K562 (cell line): ENCODE measurements at regions not wholly inside any gene's neighbourhood (a gene's known extent, or its start where the extent isn't known, plus 50 kb on each side); places are given as distances from the start of the nearest gene placed in this dataset.

Source experiments
- FOXM1 ChIP-seq, 2 experiments: fragments of 450-650 bp in 1 of 2; sonication (generic) in 1 of 2; formaldehyde crosslinking in 1 of 2; IDR thresholded peaks; 2 replicates each; pipeline versions ENCODE4 v1.6.1 to v1.9.0; 2017 to 2022; ENCODE audit warnings: low read depth in 2 of 2, mild to moderate bottlenecking in 2 of 2, missing genetic modification reagents in 1 of 2, moderate library complexity in 1 of 2
- GABPA ChIP-seq: fragments of 200-800 bp; sonication (Bioruptor generic); conservative IDR thresholded peaks from 2 replicates; pipeline ENCODE4 v1.6.1; 2016; ENCODE audit warnings: low read depth, missing genetic modification characterization, missing compliant biosample characterization
- JUN ChIP-seq, 2 experiments: sonication (generic) in 1 of 2; formaldehyde crosslinking in 1 of 2; IDR thresholded peaks; 2 replicates each; pipeline versions ENCODE4 v1.6.1 to v1.8.0; 2012 to 2022; ENCODE audit warnings: borderline replicate concordance in 2 of 2, mild to moderate bottlenecking in 2 of 2, improper control_type of control experiment in 1 of 2, low read depth in 1 of 2, low read length in 1 of 2, missing genetic modification reagents in 1 of 2
- NCOA1 ChIP-seq: fragments of 450-650 bp; IDR thresholded peaks from 2 replicates; pipeline ENCODE4 v1.6.1; 2016; ENCODE audit warnings: low read depth
- POLR2A ChIP-seq: fragments of 450-650 bp; conservative IDR thresholded peaks from 2 replicates; pipeline ENCODE4 v1.6.1; 2016
- POLR2AphosphoS5 ChIP-seq: IDR thresholded peaks from 2 replicates; pipeline ENCODE4 v1.6.1; 2011; ENCODE audit warnings: mild to moderate bottlenecking, low read depth, low read length, moderate library complexity; ENCODE audit not compliant: control insufficient read depth, insufficient read depth

GRCh38 chr17:21823090-21823489 is 130.8 kb downstream of the KCNJ18 start:
- TF ChIP-seq NCOA1 (no peak), GABPA (tag) (no peak), FOXM1 (IDR thresholded peaks at IDR 0.05; ENCODE audit: low read depth) (no peak), FOXM1 (CRISPR knock-in tag; IDR thresholded peaks at IDR 0.05; ENCODE audit: low read depth) (no peak), JUN (IDR thresholded peaks at IDR 0.05; ENCODE audit: borderline replicate concordance, low read depth, low read length) (no peak), JUN (CRISPR knock-in tag; IDR thresholded peaks at IDR 0.05; ENCODE audit: borderline replicate concordance) (no peak), POLR2A (no peak), POLR2AphosphoS5 (no peak)
